K562 (cell line): ENCODE measurements at regions not wholly inside any gene's neighbourhood (a gene's known extent, or its start where the extent isn't known, plus 50 kb on each side); places are given as distances from the start of the nearest gene placed in this dataset.

ENCODE experiments used
- ATAC-seq: fragments of 200-7000 bp; cut with Tn5 transposase; 3 replicates; pipeline ENCODE4 v1.9.1; 2020; ENCODE audit warnings: moderate library complexity
- BruUV-seq: library from RNA; stranded (reverse); fragments of 400-500 nt; replicated peaks from 2 replicates; lab custom pipeline; 2021; lab: Mats Ljungman, UMichigan
- CTCF ChIA-PET: fragments of 300-600 bp; formaldehyde crosslinking; extraction: SDS; loops from one replicate; lab custom pipeline; 2021; ENCODE audit warnings: low intra/inter-chr PET ratio; lab: Yijun Ruan, JAX
- POLR2A ChIA-PET: fragments of 300-600, 350-650 bp; sonication (Branson Sonifier 250); formaldehyde crosslinking; extraction: SDS; loops from one replicate; lab custom pipeline; 2021; ENCODE audit warnings: antibody characterized with exemption, inconsistent platforms; lab: Yijun Ruan, JAX
- DNase-seq, 4 experiments: peaks; one replicate each; pipeline versions ENCODE4 v3.0.0 to v3.0.0-alpha.2; 2011 to 2018; ENCODE audit warnings: low spot score in 3 of 4, mixed read lengths in 3 of 4; ENCODE audit errors: extremely low read depth in 1 of 4
- FAIRE-seq: peaks from 2 replicates; lab custom pipeline; 2011; peaks lifted over from hg19 to GRCh38; lab: Jason Lieb, UNC
- H2AFZ ChIP-seq: 2 replicates; pipeline ENCODE4 v1.6.0; 2011; ENCODE audit warnings: low read depth, low read length, control low read depth, inconsistent platforms
- H3K27ac ChIP-seq: fragments of 200-600 bp; 3 replicates; pipeline ENCODE4 v1.8.0; 2011; ENCODE audit warnings: low read depth, mild to moderate bottlenecking, control low read depth, inconsistent platforms, low read length, moderate library complexity, mixed read lengths; ENCODE audit errors: extremely low read depth
- H3K27me3 ChIP-seq, 2 experiments: fragments of 300-600 bp in 1 of 2; 2 replicates in 1 of 2; 3 replicates in 1 of 2; pipeline versions ENCODE4 v1.6.0 to v1.8.0; 2011; ENCODE audit warnings: inconsistent platforms in 2 of 2, low read length in 2 of 2, mild to moderate bottlenecking in 1 of 2, mixed read lengths in 1 of 2, moderate library complexity in 1 of 2; ENCODE audit not compliant: control insufficient read depth in 2 of 2, insufficient read depth in 2 of 2
- H3K36me3 ChIP-seq: fragments of 300-600 bp; 3 replicates; pipeline ENCODE4 v1.8.0; 2011; ENCODE audit warnings: mild to moderate bottlenecking, low read length, inconsistent platforms; ENCODE audit not compliant: control insufficient read depth, insufficient read depth
- H3K4me1 ChIP-seq, 2 experiments: fragments of 200-600 bp in 1 of 2; replicated peaks in 1 of 2; 2 replicates in 1 of 2; 3 replicates in 1 of 2; pipeline versions ENCODE4 v1.5.1 to v1.8.0; 2011; ENCODE audit warnings: inconsistent platforms in 2 of 2, low read length in 2 of 2, mild to moderate bottlenecking in 1 of 2, mixed read lengths in 1 of 2, moderate library complexity in 1 of 2; ENCODE audit not compliant: control insufficient read depth in 2 of 2, insufficient read depth in 2 of 2
- H3K4me2 ChIP-seq: 2 replicates; pipeline ENCODE4 v1.6.1; 2011; ENCODE audit warnings: low read length, control low read depth, inconsistent platforms, mixed read lengths; ENCODE audit not compliant: insufficient read depth
- H3K4me3 ChIP-seq: fragments of 200-600 bp; sonication (generic), shearing (Covaris generic); 2 replicates; pipeline ENCODE4 v1.5.1; 2016; ENCODE audit warnings: control low read depth, inconsistent platforms
- H3K79me2 ChIP-seq: fragments of 200-600 bp; 3 replicates; pipeline ENCODE4 v1.8.0; 2011; ENCODE audit warnings: low read length, inconsistent platforms; ENCODE audit not compliant: control insufficient read depth, insufficient read depth
- H3K9ac ChIP-seq, 2 experiments: 2 replicates each; pipeline versions ENCODE4 v1.6.0 to v1.6.1; 2011; ENCODE audit warnings: low read depth in 2 of 2, low read length in 2 of 2, control low read depth in 1 of 2, inconsistent platforms in 1 of 2, mild to moderate bottlenecking in 1 of 2, mixed read lengths in 1 of 2; ENCODE audit not compliant: insufficient read depth in 1 of 2
- H3K9me1 ChIP-seq: one replicate; pipeline ENCODE4 v1.6.0; 2011; ENCODE audit warnings: inconsistent platforms, mild to moderate bottlenecking, low read length, moderate library complexity; ENCODE audit not compliant: control insufficient read depth, insufficient read depth
- H3K9me3 ChIP-seq: replicated peaks from 2 replicates; pipeline ENCODE4 v1.5.1; 2011; ENCODE audit warnings: low read depth, low read length, inconsistent platforms; ENCODE audit not compliant: control insufficient read depth, insufficient read depth
- H4K20me1 ChIP-seq: replicated peaks from 2 replicates; pipeline ENCODE4 v1.6.1; 2011; ENCODE audit warnings: low read length, inconsistent platforms, mixed read lengths; ENCODE audit not compliant: control insufficient read depth, insufficient read depth
- BCOR ChIP-seq: fragments of 450-650 bp; IDR thresholded peaks from 2 replicates; pipeline ENCODE4 v1.6.1; 2016
- KLF10 ChIP-seq: fragments of 250-450 bp; sonication (Bioruptor Pico); IDR thresholded peaks from 2 replicates; pipeline ENCODE4 v1.6.1; 2021; ENCODE audit warnings: matching md5 sums
- NCOA1 ChIP-seq: fragments of 450-650 bp; IDR thresholded peaks from 2 replicates; pipeline ENCODE4 v1.6.1; 2016; ENCODE audit warnings: low read depth
- RBM25 ChIP-seq: fragments of 200-400 bp; formaldehyde crosslinking; IDR thresholded peaks from 2 replicates; pipeline ENCODE4 v1.6.1; 2018; ENCODE audit warnings: low read length, low read depth, moderate library complexity; ENCODE audit not compliant: severe bottlenecking
- STAT5B ChIP-seq: fragments of 250-450 bp; sonication (Bioruptor Pico); IDR thresholded peaks from 2 replicates; pipeline ENCODE4 v1.8.0; 2021; ENCODE audit warnings: mild to moderate bottlenecking, inconsistent platforms
- ZNF354B ChIP-seq: fragments of 250-450 bp; sonication (Bioruptor Pico); IDR thresholded peaks from 2 replicates; pipeline ENCODE4 v1.4.0; 2020
- WGBS: fragments of 100-300 bp; shearing (Covaris generic); methylation state at CpG from one replicate; pipeline ENCODE4 v1.1.6; 2016; ENCODE audit warnings: low coverage, mixed read lengths; ENCODE audit not compliant: insufficient coverage; ENCODE audit errors: missing lambda C conversion rate; 5-methylcytosine and 5-hydroxymethylcytosine counted together
- in situ Hi-C: fragments of 300-500 bp; cut with MboI; formaldehyde crosslinking; loops from 4 replicates; pipeline ENCODE4 v1.15.0; 2018; ENCODE audit warnings: inconsistent platforms, mixed read lengths
- intact Hi-C: fragments of 100-400 bp; cut with micrococcal nuclease; formaldehyde crosslinking; loops from 2 replicates; pipeline ENCODE4 v1.14.2; 2022

GRCh38 chr16:85248857-85249256 lies 136.6 kb upstream of the CIBAR2 start:
- intact Hi-C loops = loop anchor here (5.0 kb wide), 1 partner anchor 132 kb away; no protein-coding TSS in a partner anchor
- peaks cover 70% of the 10 kb centered on the region for H4K20me1 ChIP-seq
- no peak overlapping the region for H3K4me2 ChIP-seq
- H3K9me3 ChIP-seq = no peaks in the 10 kb centered on the region
- DNase-seq = no peak
- no peak for TF ChIP-seq BCOR
- TF ChIP-seq RBM25 = peak; percentile 66
- no peak for TF ChIP-seq ZNF354B (CRISPR knock-in tag)
- TF ChIP-seq STAT5B = no peak
- TF ChIP-seq KLF10 (CRISPR knock-in tag) = no peak
- TF ChIP-seq NCOA1 = no peak
- TF ChIP-seq, all 486 proteins: peak for 1
- Histone ChIP-seq H3K4me1 (peaks cover 0 to 53% of the 10 kb centered on the region in 2 experiments; a peak in 3 of 5 replicates), H3K27me3 (no peaks in the 10 kb centered on the region), H3K9ac (no peak overlapping the region), H2AFZ (no peak overlapping the region), H3K36me3 (no peaks in the 10 kb centered on the region), H3K9me1 (peaks cover 13% of the 10 kb centered on the region), H3K79me2 (peaks cover 6% of the 10 kb centered on the region; the same call in 2 of the 3 replicates), H3K4me3 (no peak overlapping the region), H3K27ac (no peak overlapping the region)
- ATAC-seq (no peak), FAIRE-seq (no peak)
- BruUV-seq = no TSS peak
- POLR2A ChIA-PET = interaction anchor here (0.8 to 1.3 kb wide), 4 partner anchors 9 to 13 kb away, joined by 3 to 5 read pairs (median 3); no protein-coding TSS in a partner anchor
- CTCF ChIA-PET = no interaction called here
- WGBS = 51% methylated on average over 7 of the region's 7 CpGs
- in situ Hi-C loops = no loop called here
